Choroid plexus epithelial cell (primary cell): ENCODE measurements at regions not wholly inside any gene's neighbourhood (a gene's known extent, or its start where the extent isn't known, plus 50 kb on each side); places are given as distances from the start of the nearest gene placed in this dataset.

Source experiments
- DNase-seq: peaks from one replicate; pipeline ENCODE4 v3.0.0-alpha.2; 2010; ENCODE audit warnings: low read depth
- H3K4me3 ChIP-seq: 2 replicates; pipeline ENCODE4 v1.5.1; 2011; ENCODE audit warnings: low read depth, mild to moderate bottlenecking, control low read depth, low read length, moderate library complexity
- CTCF ChIP-seq: conservative IDR thresholded peaks from 2 replicates; pipeline ENCODE4 v1.5.1; 2011; ENCODE audit warnings: low read depth, mild to moderate bottlenecking, control low read depth, inconsistent platforms, low read length, moderate library complexity

GRCh38 chr2:74779265-74779558 is 54.7 kb upstream of the HK2 start:
- H3K4me3 ChIP-seq, result no peak overlapping the region
- no peak for TF ChIP-seq CTCF
- no peak for DNase-seq

GRCh38 chr2:74779587-74780135 is 54.3 kb upstream of the HK2 start:
- DNase-seq, result no peak
- no peak overlapping the region for H3K4me3 ChIP-seq
- no peak for TF ChIP-seq CTCF
